Retina (tissue), 1 donor: ENCODE measurements at regions not wholly inside any gene's neighbourhood (a gene's known extent, or its start where the extent isn't known, plus 50 kb on each side); places are given as distances from the start of the nearest gene placed in this dataset.
"Not testable (repeated sequence)": the region's sequence is repeated elsewhere in the genome, so short reads cannot be mapped to it uniquely, and the experiment has no call there.

Experiments
- DNase-seq: peaks from one replicate; pipeline ENCODE4 v3.0.0-alpha.2; 2016

- no peak for DNase-seq
Measured at GRCh38 chr1:213417846-213418245, 366.8 kb downstream of the RPS6KC1 start.

GRCh38 chr1:213418268-213419071 is 367.4 kb downstream of the RPS6KC1 start:
- no peak for DNase-seq

- DNase-seq = no peak
Measured at GRCh38 chr1:213419401-213420030, 368.5 kb downstream of the RPS6KC1 start.

GRCh38 chr1:213421178-213421577 is 370.1 kb downstream of the RPS6KC1 start:
- not testable (repeated sequence) for DNase-seq

- DNase-seq = no peak
Measured at GRCh38 chr1:213423041-213423440, 372.0 kb downstream of the RPS6KC1 start.

- DNase-seq = no peak
Measured at GRCh38 chr1:213423605-213424004, 372.6 kb downstream of the RPS6KC1 start.

- DNase-seq = no peak
Measured at GRCh38 chr1:213425376-213426030, 374.5 kb downstream of the RPS6KC1 start.

GRCh38 chr1:213429642-213430041 is 378.6 kb downstream of the RPS6KC1 start:
- DNase-seq = no peak

GRCh38 chr1:213435715-213436114 is 384.7 kb downstream of the RPS6KC1 start:
- no peak for DNase-seq

GRCh38 chr1:213438339-213438738 is 387.3 kb downstream of the RPS6KC1 start:
- DNase-seq = no peak

- DNase-seq = no peak
Measured at GRCh38 chr1:213439703-213440102, 388.7 kb downstream of the RPS6KC1 start.

GRCh38 chr1:213440766-213441165 is 389.7 kb downstream of the RPS6KC1 start:
- DNase-seq = no peak

GRCh38 chr1:213443415-213443814 is 392.4 kb downstream of the RPS6KC1 start:
- no peak for DNase-seq

- DNase-seq = no peak
Measured at GRCh38 chr1:213444224-213444623, 393.2 kb downstream of the RPS6KC1 start.

GRCh38 chr1:213446496-213446895 is 395.5 kb downstream of the RPS6KC1 start:
- DNase-seq = no peak

- no peak for DNase-seq
Measured at GRCh38 chr1:213448360-213448759, 397.3 kb downstream of the RPS6KC1 start.

- DNase-seq = no peak
Measured at GRCh38 chr1:213448776-213449175, 397.7 kb downstream of the RPS6KC1 start.

GRCh38 chr1:213452501-213452900 is 401.5 kb downstream of the RPS6KC1 start:
- no peak for DNase-seq

GRCh38 chr1:213457186-213457585 is 406.1 kb downstream of the RPS6KC1 start:
- no peak for DNase-seq

- no peak for DNase-seq
Measured at GRCh38 chr1:213457733-213458132, 406.7 kb downstream of the RPS6KC1 start.

- DNase-seq = not testable (repeated sequence)
Measured at GRCh38 chr1:213462374-213462773, 411.3 kb downstream of the RPS6KC1 start.

GRCh38 chr1:213464786-213465460 is 413.9 kb downstream of the RPS6KC1 start:
- DNase-seq = no peak

GRCh38 chr1:213466541-213466940 is 415.5 kb downstream of the RPS6KC1 start:
- DNase-seq = no peak
